Middle frontal gyrus (tissue), 1 donor: ENCODE measurements at regions not wholly inside any gene's neighbourhood (a gene's known extent, or its start where the extent isn't known, plus 50 kb on each side); places are given as distances from the start of the nearest gene placed in this dataset.
"Not testable (repeated sequence)": the region's sequence is repeated elsewhere in the genome, so short reads cannot be mapped to it uniquely, and the experiment has no call there.

Experiments used
- DNase-seq: peaks from one replicate; pipeline ENCODE4 v3.0.0-alpha.2; 2015; ENCODE audit warnings: low spot score; ENCODE audit errors: extremely low spot score

- not testable (repeated sequence) for DNase-seq
Measured at GRCh38 chr18:78493490-78493889, 486.1 kb upstream of the SALL3 start.

GRCh38 chr18:78494204-78495085 is 485.2 kb upstream of the SALL3 start:
- no peak for DNase-seq

- no peak for DNase-seq
Measured at GRCh38 chr18:78495550-78495949, 484.1 kb upstream of the SALL3 start.

DNA sequence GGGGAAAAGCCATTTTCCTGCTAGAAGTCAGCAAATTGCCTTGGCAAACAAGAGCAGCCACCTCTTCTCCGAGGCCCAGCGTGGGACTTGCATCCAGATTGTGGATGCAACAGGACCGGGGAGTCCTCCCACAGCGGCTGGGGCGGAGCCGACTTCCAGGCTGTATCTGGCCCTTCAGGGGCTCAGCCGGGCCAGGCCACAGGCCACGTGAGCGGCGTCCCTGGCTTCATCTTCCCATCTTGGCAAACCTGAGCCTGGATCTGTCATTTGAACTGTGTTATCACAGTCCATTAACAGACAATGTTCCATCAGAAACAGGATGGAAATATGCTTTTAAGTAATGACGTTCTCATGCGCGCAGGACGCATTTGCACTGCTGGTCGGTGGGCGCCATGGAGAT is 483.5 kb upstream of the SALL3 start:
- no peak for DNase-seq

DNA sequence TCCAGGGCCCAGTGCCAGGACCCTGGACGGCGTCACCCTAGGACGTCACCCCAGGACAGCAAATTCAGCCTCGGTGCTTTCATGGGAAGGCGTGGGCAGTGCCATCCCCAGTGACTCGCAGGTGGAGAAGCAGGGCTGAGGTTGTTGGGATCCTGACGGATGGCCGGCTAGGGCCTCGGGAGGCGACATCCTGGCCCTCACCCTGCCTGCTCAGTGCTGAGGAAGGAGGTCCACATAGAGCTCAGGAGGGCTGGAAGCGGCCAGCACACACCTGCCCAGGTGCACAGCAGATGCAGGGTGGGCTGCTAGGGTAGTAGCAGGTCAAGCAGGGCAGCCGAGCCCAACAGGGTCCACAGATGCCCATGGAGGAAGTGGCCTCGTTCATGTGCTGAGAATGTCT is 482.0 kb upstream of the SALL3 start:
- no peak for DNase-seq

DNA sequence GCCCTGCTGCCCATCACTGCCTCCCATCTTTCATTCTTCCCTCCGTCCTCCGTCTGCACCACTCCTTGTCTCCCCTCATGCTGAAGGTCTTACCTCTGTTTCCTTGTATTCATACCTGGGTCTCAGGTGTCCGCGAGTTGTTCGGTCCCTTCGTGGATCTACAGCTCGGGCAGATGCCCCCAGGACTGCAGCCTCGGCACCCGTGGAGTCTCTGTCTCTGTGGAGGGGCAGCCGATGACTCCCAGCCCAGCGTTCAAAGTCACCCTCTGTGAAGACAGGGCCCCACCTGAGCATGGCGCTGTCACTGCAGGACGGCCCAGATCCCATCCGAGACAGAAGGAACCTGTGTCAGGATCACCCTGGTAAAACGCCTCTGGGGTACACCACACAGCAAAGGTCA is 480.0 kb upstream of the SALL3 start:
- DNase-seq: no peak

DNA sequence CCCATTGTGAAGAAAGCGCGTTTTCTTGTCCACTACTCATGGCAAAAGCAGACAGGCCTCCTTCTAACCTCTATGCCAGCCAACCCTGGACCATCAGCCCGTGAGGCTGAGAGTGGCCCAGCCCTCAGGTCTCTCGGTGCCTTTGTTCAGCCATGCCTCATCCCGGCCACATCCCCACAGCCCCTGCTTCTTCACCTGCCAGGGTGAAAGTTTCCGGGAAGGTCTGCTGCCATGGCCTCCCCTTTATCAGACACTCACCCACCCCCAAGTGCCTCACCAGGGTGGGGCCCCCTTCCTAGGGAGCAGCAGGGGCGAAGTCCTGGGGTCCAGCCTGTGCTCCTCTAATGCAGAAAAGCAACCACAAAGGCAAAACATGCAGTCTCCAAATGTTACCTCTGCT is 478.4 kb upstream of the SALL3 start:
- DNase-seq: no peak

GRCh38 chr18:78503129-78503528 is 476.5 kb upstream of the SALL3 start:
- DNase-seq: no peak

DNA sequence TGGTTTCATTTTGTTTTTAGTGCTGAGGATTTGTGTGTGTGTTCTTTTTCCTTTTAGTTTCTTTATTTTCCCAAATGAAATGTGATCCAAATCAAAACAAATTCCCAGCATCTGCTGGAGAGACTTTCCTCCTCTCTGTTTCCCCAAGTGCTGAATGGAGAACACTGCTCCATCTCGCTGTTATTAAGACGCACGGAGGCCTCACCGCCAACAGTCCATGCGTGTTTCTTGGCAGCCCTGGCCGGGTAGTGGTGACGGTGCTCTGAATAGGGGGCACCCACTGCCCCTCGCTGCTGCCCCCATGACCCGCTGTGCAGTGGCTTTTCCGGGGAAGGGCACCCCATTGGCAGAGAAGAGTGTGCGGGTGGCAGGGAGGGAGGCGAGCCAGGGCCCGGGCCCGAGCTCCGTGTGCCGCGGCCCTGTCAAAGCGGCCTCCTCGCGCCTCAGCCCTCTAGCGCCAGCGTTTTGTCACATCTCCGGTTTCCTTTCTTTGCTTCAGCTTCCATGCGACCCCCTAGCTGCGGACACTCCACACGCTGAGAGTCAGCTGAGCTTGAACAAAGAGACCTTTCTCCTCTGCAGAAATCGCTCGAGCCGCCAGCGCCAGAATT is 473.7 kb upstream of the SALL3 start:
- peak; percentile 15 for DNase-seq

GRCh38 chr18:78507217-78507616 is 472.4 kb upstream of the SALL3 start:
- DNase-seq: no peak

GRCh38 chr18:78508228-78508824 is 471.3 kb upstream of the SALL3 start:
- not testable (repeated sequence) for DNase-seq

DNA sequence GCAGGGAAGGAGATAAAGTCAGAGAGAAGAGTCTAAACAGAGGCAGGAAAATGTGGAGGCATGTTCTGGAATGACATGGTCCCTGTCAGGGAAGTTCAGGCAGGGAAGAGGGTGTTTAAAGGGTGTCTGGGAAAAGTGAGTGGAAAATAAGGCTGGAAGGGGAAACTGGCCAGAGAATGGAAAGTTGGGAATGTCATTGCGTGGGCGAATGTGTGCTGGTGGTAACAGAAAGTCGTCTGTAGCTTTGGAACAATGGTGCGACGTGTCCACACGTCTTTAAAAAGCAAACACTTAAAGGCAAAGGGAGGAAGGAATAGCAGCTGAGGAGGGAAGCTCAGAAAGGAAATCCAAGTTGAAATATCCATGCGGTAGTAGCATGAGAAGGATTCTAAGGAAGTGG is 469.5 kb upstream of the SALL3 start:
- no peak for DNase-seq

DNA sequence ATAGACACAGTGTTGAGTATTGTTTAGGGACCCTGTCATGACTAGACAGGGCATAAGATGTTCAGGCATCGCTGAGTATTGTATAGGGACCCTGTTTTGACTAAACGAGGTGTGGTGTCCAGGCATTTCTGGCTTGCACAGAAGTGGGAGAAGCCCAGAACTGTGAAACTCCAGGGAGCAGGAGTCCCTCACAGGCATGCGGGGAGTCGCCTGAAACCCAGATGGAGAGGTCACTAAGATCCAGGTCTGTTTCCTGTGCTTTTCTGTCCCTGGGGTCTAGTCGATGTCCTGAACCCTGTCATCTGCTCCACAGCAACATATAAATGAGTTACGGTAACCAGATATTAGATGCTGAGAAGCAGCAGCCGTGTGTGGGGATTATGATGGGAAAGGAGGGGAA is 469.0 kb upstream of the SALL3 start:
- no peak for DNase-seq

- no peak for DNase-seq
Measured at GRCh38 chr18:78511666-78512601, 467.7 kb upstream of the SALL3 start.

GRCh38 chr18:78514910-78515670 is 464.5 kb upstream of the SALL3 start:
- no peak for DNase-seq

DNA sequence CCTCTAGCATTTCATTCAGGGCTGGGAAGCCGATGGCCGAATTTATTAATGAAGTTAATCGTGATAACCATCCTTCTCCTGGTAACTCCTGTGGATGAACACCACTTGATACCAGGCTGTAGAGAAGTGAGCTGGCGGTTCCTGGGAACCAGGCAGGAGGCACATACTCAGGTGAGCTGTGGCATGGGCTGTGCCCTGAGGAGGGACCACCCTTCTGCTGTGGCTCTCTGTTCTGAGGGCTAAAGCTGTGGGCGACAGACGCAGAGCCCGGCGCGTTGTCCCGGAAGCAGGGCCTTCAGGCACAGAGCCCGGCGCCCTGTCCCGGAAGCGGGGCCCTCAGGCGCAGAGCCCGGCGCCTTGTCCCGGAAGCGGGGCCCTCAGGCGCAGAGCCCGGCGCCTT is 462.3 kb upstream of the SALL3 start:
- no peak for DNase-seq

DNA sequence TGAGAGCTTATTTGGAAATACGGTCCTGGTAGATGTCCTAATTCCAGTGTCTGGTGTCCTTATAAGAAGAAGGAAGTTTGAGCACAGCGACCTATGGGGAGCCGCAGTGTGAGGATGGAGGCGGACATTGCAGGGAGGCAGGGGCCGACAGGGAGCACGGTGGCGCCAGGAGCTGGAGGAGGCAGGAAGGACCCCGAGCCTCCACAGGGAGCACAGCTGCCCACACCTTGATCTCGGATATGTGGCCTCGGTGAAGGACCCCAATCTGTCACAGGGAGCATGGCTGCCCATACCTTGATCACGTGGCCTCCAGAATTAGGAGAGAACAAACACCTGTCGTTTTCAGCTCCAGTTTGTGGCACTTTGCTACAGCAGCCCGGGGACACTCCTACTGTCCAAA is 461.6 kb upstream of the SALL3 start:
- DNase-seq: no peak

GRCh38 chr18:78518805-78519204 is 460.8 kb upstream of the SALL3 start:
- DNase-seq: no peak

DNA sequence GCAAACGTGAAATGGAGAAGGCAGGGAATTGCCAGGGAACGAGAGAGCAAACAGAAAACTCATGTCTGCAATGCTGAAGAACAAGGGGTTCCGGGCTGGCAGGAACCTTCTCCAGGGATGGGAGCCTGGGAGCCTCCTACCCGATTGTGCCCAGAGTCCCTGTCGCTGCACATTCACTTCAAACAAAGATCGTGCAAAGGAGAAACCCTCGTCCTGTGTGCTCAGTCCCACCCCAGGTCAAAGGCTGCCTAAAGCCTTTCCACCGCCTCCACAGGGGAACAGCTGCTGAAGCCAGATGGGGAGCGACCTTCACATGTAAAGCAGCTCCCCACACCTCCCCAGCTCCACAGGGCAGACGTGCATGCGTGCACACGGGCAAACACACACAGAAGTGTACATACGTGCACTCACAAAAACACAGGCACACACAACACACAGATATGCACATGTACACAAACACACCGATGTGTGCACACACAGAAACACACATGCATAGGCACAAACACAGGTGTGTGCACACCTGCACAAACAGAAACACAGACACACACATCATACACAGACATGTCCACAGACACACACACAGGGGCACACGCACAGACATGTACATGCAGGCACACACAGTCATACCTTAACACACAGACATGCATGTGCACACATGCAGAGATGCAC is 460.1 kb upstream of the SALL3 start:
- no peak for DNase-seq

- DNase-seq: no peak
Measured at GRCh38 chr18:78521136-78521535, 458.5 kb upstream of the SALL3 start.
